Adipocyte (in vitro differentiated cells): ENCODE measurements at regions not wholly inside any gene's neighbourhood (a gene's known extent, or its start where the extent isn't known, plus 50 kb on each side); places are given as distances from the start of the nearest gene placed in this dataset.
A peak's percentile ranks its signal among the peaks of the same experiment; 100 is the strongest.

Source experiments
- DNase-seq: peaks from one replicate; pipeline ENCODE4 v3.0.0-alpha.2; 2015; ENCODE audit warnings: low read depth
- H3K27me3 ChIP-seq: replicated peaks from 2 replicates; pipeline ENCODE4 v1.7.0; 2013; ENCODE audit warnings: mild to moderate bottlenecking, low read length, moderate library complexity; ENCODE audit not compliant: control insufficient read depth, insufficient read depth
- H3K36me3 ChIP-seq: 2 replicates; pipeline ENCODE4 v1.7.0; 2013; ENCODE audit warnings: low read length, mild to moderate bottlenecking, moderate library complexity; ENCODE audit not compliant: control insufficient read depth, insufficient read depth, severe bottlenecking
- H3K4me1 ChIP-seq: 2 replicates; pipeline ENCODE4 v1.7.0; 2013; ENCODE audit warnings: mild to moderate bottlenecking, low read length, moderate library complexity; ENCODE audit not compliant: control insufficient read depth, insufficient read depth
- H3K4me3 ChIP-seq: 2 replicates; pipeline ENCODE4 v1.7.0; 2013; ENCODE audit warnings: mild to moderate bottlenecking, low read length, moderate library complexity
- H3K9ac ChIP-seq: 2 replicates; pipeline ENCODE4 v1.7.0; 2013; ENCODE audit warnings: mild to moderate bottlenecking, low read length, moderate library complexity
- H3K9me3 ChIP-seq: 2 replicates; pipeline ENCODE4 v1.7.0; 2013; ENCODE audit warnings: mild to moderate bottlenecking, low read length, moderate library complexity; ENCODE audit not compliant: control insufficient read depth

DNA sequence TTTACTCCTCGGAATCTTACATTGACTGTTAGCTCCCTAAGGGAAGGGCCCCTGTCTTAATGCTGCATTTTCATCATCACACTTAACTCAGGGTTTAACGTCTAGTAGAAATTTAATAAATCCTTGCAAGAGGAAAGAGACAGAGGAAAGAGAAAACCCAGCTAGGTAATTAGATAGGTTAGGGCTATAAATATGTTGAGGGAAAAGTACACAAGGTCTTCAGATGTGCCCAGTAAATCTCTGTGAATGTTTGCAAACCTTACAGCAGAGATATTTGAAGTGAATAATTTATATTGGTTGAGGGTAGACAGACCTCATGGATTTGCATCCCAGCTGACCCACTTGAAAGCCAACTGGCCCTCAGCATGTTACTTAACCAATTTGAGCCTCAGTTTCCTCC lies 315.5 kb upstream of the NPVF start:
- Histone ChIP-seq H3K4me3 (no peak overlapping the region), H3K27me3 (no peaks in the 10 kb centered on the region), H3K9ac (no peak overlapping the region), H3K9me3 (no peaks in the 10 kb centered on the region), H3K36me3 (no peaks in the 10 kb centered on the region), H3K4me1 (peaks cover 13% of the 10 kb centered on the region)
- DNase-seq, result no peak

DNA sequence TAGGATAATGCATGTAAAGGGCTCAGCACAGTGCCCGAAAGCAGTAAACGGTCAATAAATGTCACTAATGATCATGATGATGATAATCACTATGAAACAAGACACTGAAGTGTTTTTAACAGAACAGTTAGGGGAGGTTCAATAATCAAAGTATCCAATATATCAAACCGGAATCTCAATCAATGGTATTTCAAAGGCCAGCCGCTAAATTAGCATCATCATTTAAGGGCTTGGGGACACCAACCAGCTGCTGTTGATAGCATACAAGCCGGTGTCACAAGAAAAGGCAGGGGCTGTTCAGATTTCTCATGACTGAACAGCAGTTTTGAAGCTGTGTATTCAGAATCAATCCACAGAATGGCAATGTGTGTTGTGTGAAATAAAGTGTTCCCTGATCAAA lies 316.0 kb upstream of the NPVF start:
- H3K36me3 ChIP-seq, result no peaks in the 10 kb centered on the region
- H3K4me3 ChIP-seq, result no peak overlapping the region
- DNase-seq, result no peak
- peaks cover 13% of the 10 kb centered on the region for H3K4me1 ChIP-seq
- H3K27me3 ChIP-seq, result no peaks in the 10 kb centered on the region
- no peak overlapping the region for H3K9ac ChIP-seq
- H3K9me3 ChIP-seq, result no peaks in the 10 kb centered on the region

DNA sequence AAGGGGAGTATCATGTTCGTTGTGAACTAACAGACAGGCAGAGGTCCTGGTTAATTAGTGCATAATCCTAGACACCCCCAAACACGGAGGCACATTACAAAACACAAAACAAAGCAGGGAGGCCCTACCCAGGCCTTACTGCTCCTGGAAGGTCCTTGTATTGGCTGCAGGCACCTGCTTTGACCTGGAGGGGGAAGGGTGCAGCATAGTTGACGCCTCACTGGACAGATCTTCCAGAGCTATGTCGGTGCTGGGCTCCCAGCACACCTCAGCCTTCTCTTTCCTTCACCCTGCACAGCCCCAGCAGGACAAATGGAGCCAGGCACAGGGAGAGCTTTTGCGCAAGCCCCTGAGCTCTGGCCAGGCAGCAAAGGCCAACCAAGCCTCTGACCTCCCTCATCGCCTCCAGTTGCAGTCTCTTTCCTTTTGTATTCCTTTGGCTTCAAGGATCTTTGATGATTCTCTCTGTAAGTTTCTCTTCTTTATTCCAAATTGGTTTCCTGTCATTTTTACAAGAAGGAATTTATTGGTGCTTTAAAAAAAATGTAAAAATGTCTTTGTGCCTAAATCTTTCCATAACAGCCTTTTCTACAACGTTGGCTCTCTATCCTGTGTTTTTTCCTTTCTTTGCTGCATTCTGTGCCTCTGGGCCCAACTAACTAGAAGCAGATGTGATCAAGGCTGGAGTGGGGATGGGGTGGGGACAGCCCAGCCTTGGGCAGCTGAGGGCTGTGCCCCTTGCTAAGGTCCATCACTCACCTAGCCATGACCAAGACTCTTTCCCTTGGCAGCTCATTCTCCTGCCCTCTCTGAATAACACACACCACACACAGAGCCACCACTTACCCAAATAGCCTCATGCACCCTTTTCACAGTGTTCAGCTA lies 317.1 kb upstream of the NPVF start:
- H3K27me3 ChIP-seq, result no peaks in the 10 kb centered on the region
- DNase-seq, result no peak
- no peak overlapping the region for H3K4me3 ChIP-seq
- H3K36me3 ChIP-seq, result no peaks in the 10 kb centered on the region
- peaks cover 13% of the 10 kb centered on the region for H3K4me1 ChIP-seq
- no peaks in the 10 kb centered on the region for H3K9me3 ChIP-seq
- peak overlapping the region; percentile 36 for H3K9ac ChIP-seq

DNA sequence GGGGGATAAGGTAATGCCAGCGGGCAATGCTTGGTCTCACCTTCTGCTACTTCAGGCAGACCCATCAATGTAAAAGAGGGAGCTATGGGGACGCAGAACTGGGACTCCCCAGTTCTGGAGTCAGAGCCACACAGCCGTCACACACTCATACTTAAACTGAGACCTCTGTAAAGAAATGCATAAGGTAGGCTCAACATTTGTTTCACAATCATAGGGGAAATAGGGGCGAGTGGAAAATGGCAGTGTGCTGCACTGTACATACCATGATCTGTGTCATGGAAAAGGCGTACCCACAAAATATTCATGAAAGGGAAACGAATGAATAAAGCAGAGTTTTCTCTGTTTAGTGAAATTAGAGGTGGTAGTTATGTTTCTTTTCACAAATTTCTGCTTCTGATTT lies 318.0 kb upstream of the NPVF start:
- Histone ChIP-seq H3K27me3 (no peaks in the 10 kb centered on the region), H3K36me3 (no peaks in the 10 kb centered on the region), H3K4me1 (peaks cover 13% of the 10 kb centered on the region), H3K4me3 (no peak overlapping the region), H3K9me3 (no peaks in the 10 kb centered on the region), H3K9ac (no peak overlapping the region)
- no peak for DNase-seq

DNA sequence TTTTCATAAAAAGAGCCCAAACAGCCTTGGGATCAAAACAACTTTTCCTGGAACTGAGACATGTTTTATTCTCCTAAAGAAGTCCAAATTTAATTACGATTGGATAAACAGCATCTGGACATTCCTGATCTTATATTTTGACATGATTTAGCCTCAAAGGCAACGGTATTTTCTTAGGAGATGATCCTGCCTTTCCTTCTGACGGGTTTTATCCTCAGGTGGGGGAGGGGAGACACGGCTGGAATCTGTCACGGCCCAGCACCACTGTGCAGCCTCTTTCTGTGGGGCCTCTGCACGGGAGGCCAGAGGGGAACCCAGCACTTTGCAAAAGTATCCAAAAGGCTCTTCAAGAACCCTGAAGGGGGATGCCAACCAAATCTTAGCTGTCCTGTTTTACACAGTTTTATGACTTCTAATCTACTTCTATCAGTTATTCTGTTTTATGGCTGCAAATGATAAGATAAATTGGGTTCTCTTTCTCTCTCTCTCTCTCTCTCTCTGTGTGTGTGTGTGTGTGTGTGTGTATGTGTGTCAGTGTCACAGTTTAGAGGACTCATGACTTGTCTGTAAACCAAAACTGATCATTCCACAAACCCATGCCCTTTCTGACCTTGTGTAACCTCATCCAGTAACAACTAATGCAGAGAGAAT lies 321.1 kb upstream of the NPVF start:
- no peak for DNase-seq
- Histone ChIP-seq H3K4me1 (peaks cover 31% of the 10 kb centered on the region), H3K9ac (no peak overlapping the region), H3K27me3 (no peaks in the 10 kb centered on the region), H3K9me3 (no peaks in the 10 kb centered on the region), H3K4me3 (no peak overlapping the region), H3K36me3 (no peaks in the 10 kb centered on the region)

DNA sequence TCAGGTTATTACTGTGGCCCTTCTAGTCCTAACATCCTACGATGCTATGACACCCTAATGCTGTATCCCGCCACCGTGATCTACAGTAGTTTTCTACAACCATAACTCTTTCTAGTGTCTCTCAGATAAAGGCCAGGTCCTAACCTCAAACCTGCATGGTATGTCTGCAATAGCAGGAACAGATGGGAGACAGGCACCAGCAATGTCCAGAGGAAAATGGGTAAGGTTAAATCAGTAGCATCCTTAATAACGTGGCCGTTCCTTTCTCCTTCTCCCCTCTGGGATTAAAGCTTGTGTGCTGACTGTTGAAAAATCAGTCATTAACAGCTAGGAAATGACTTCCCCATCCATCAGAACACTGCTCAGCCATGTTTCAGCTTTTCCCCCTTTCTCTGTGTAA lies 321.9 kb upstream of the NPVF start:
- peaks cover 28% of the 10 kb centered on the region for H3K4me1 ChIP-seq
- H3K9me3 ChIP-seq, result no peaks in the 10 kb centered on the region
- H3K9ac ChIP-seq, result no peak overlapping the region
- no peaks in the 10 kb centered on the region for H3K27me3 ChIP-seq
- no peaks in the 10 kb centered on the region for H3K36me3 ChIP-seq
- no peak for DNase-seq
- H3K4me3 ChIP-seq, result no peak overlapping the region

DNA sequence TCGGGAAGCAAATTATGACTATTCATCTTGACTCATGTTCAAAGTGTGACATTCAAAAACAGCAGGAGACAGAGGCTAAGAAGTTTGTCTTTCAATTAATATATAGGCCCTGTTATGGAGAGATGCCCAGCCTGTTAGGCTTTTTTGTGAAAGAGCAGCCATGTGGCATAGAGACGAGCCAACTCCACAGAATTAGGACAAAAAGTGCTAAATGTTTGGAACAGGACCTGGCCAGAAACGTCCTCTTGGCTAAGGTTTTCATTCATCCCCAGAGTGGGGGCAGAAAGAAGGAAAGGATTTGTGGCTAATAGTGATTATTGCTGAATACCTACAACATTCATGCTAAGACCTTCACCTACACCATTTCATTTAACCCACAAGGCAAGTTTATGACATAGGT lies 324.7 kb upstream of the NPVF start:
- Histone ChIP-seq H3K9me3 (no peaks in the 10 kb centered on the region), H3K9ac (no peak overlapping the region), H3K4me1 (peaks cover 19% of the 10 kb centered on the region), H3K27me3 (no peaks in the 10 kb centered on the region), H3K36me3 (no peaks in the 10 kb centered on the region), H3K4me3 (no peak overlapping the region)
- DNase-seq, result no peak

DNA sequence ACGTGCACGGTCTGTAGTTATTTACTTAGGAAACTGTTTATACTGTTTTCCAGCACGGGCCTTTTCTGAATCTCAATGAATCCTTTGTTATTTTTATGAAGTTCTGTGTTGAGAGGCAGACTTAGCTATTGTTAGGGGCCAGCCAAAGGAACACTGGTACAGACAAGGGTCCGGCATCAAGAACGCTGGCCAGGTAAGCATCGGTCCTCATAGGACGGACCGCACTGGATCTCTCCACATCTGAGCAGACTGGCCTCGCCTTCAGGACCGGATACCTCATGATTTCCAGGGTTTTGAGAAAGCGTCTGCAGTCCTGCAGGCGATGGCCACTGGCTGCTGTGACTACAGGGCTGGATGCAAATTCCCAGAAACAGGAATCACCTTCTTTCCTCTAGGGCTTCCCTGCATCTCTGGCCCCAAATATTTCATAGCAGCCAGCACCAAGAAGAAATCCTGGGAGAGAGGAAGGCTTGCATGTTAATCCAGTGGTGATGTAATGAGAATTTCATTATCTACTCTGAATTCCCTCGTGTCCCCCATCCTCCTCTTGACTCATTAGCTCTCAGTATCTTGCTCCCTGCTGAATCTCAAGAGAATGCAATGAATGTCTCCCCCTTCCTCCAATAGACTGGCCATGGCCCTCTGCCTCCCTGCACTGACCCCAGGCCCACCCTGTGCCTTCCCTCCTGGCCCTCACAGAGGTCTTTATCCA lies 325.4 kb upstream of the NPVF start:
- H3K4me1 ChIP-seq, result peaks cover 19% of the 10 kb centered on the region
- no peak overlapping the region for H3K9ac ChIP-seq
- no peak for DNase-seq
- H3K27me3 ChIP-seq, result no peaks in the 10 kb centered on the region
- no peaks in the 10 kb centered on the region for H3K9me3 ChIP-seq
- no peak overlapping the region for H3K4me3 ChIP-seq
- no peaks in the 10 kb centered on the region for H3K36me3 ChIP-seq

DNA sequence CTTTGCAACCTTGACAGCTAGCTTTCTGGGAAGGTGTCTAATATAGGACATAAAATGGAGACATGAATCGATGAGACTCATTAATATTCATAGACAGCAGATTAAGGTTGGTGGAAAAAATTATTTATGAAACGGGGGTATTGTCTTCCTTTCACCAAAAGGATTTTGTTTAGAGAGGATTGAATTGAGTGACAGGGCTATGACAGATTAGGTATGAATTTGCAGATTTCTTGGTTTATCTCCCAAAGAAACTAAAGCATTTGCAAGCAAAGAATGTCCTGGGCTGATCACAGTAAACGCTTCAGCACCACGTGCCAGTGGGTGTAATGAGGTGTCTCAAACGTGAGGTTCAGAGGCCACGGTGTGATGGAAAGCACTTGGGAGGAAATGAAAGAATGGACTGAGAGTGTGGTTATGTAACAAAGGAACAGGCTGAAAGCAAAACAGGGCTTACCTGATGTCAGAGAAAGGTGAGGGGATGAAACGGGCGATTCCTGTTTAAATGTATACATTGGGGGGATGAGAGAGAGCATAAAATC lies 329.2 kb upstream of the NPVF start:
- DNase-seq, result no peak
- Histone ChIP-seq H3K9ac (no peak overlapping the region), H3K36me3 (no peaks in the 10 kb centered on the region), H3K9me3 (no peaks in the 10 kb centered on the region), H3K4me1 (peaks cover 19% of the 10 kb centered on the region), H3K27me3 (peaks cover 9% of the 10 kb centered on the region), H3K4me3 (no peak overlapping the region)

DNA sequence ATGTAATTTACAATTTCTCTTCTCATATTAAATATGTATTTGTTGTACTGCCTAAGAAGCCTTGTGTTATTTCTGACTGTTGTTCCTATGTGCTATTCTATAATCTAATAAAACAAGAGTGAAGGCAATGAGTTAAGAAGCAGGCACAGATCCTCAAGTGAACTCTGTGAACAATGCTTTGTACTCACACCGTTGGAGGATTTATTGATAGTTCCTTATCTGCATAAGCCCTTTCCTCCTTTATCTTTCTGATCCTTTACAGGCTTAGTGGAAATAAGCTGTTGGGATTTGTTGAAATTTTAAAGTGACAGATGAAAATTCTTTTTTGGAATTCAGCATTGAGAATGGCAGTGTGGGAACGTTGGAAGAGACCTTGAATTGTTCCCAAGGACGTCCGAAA lies 329.6 kb upstream of the NPVF start:
- H3K9me3 ChIP-seq, result no peaks in the 10 kb centered on the region
- H3K4me1 ChIP-seq, result peaks cover 15% of the 10 kb centered on the region
- no peak overlapping the region for H3K4me3 ChIP-seq
- H3K9ac ChIP-seq, result no peak overlapping the region
- H3K36me3 ChIP-seq, result no peaks in the 10 kb centered on the region
- DNase-seq, result no peak
- H3K27me3 ChIP-seq, result peaks cover 9% of the 10 kb centered on the region

DNA sequence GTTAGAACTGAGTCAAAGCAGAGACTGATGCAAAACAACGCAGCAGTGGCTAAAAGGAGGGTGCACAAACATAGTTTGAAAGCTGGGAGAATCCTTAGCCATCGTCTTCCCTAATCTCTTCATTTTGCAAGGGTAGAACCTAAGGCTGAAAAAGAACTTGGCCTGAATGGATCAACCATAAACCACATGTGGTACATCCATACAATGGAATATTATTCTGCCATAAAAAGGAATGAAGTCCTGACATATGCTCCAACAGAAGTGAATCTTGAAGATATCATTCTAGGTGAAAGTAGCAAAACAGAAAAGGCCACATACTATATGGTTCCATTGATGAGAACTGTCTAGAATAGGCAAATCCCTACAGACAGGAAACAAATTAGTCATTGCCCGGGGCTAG lies 330.3 kb upstream of the NPVF start:
- H3K36me3 ChIP-seq, result no peaks in the 10 kb centered on the region
- H3K4me3 ChIP-seq, result no peak overlapping the region
- peaks cover 8% of the 10 kb centered on the region for H3K4me1 ChIP-seq
- no peak for DNase-seq
- H3K27me3 ChIP-seq, result peaks cover 9% of the 10 kb centered on the region
- no peak overlapping the region for H3K9ac ChIP-seq
- H3K9me3 ChIP-seq, result no peaks in the 10 kb centered on the region
